HepG2 (cell line): ENCODE measurements at regions not wholly inside any gene's neighbourhood (a gene's known extent, or its start where the extent isn't known, plus 50 kb on each side); places are given as distances from the start of the nearest gene placed in this dataset.

ENCODE experiments used
- ATAC-seq: fragments of 200-7000 bp; cut with Tn5 transposase; 3 replicates; pipeline ENCODE4 v1.9.1; 2020; ENCODE audit warnings: mild to moderate bottlenecking, moderate library complexity
- BruUV-seq: library from RNA; stranded (reverse); fragments of 400-500 nt; replicated peaks from 2 replicates; lab custom pipeline; 2021; lab: Mats Ljungman, UMichigan
- CTCF ChIA-PET: fragments of 300-600 bp; formaldehyde crosslinking; extraction: SDS; loops from one replicate; lab custom pipeline; 2021; ENCODE audit warnings: low total read pairs, inconsistent platforms, low intra/inter-chr PET ratio; lab: Yijun Ruan, JAX
- POLR2A ChIA-PET: fragments of 350-600 bp; sonication (Branson Sonifier 250); formaldehyde crosslinking; loops from one replicate; lab custom pipeline; 2020; ENCODE audit warnings: antibody characterized with exemption, inconsistent platforms; lab: Yijun Ruan, JAX
- DNase-seq: peaks from one replicate; pipeline ENCODE4 v3.0.0-alpha.2; 2015; ENCODE audit warnings: low spot score
- FAIRE-seq: peaks from 3 replicates; lab custom pipeline; 2011; peaks lifted over from hg19 to GRCh38; lab: Jason Lieb, UNC
- H2AFZ ChIP-seq: one replicate; pipeline ENCODE4 v1.6.1; 2011; ENCODE audit warnings: low read length, inconsistent platforms
- H3K27ac ChIP-seq: fragments of 300-600 bp; 3 replicates; pipeline ENCODE4 v1.8.0; 2011; ENCODE audit warnings: mixed run types, mild to moderate bottlenecking, mixed read lengths, low read length, inconsistent platforms; ENCODE audit not compliant: insufficient read depth; ENCODE audit errors: extremely low read length
- H3K27me3 ChIP-seq, 2 experiments: fragments of 200-600 bp in 1 of 2; 2 replicates in 1 of 2; 3 replicates in 1 of 2; pipeline versions ENCODE4 v1.6.0 to v1.8.0; 2011; ENCODE audit warnings: low read length in 2 of 2, mild to moderate bottlenecking in 2 of 2, moderate library complexity in 2 of 2, inconsistent platforms in 1 of 2; ENCODE audit not compliant: insufficient read depth in 2 of 2, control insufficient read depth in 1 of 2
- H3K36me3 ChIP-seq, 2 experiments: fragments of 200-600 bp in 1 of 2; replicated peaks in 1 of 2; 2 replicates in 1 of 2; 3 replicates in 1 of 2; pipeline versions ENCODE4 v1.5.1 to v1.8.0; 2011; ENCODE audit warnings: low read length in 2 of 2, inconsistent platforms in 1 of 2; ENCODE audit not compliant: insufficient read depth in 2 of 2, control insufficient read depth in 1 of 2
- H3K4me1 ChIP-seq: 2 replicates; pipeline ENCODE4 v1.5.1; 2012; ENCODE audit warnings: low read length, inconsistent platforms; ENCODE audit not compliant: insufficient read depth
- H3K4me2 ChIP-seq: 2 replicates; pipeline ENCODE4 v1.6.0; 2011; ENCODE audit warnings: low read depth, low read length, inconsistent platforms
- H3K4me3 ChIP-seq, 3 experiments: fragments of 200-600 bp in 1 of 3; sonication (generic), shearing (Covaris generic) in 1 of 3; replicated peaks in 1 of 3; 2 replicates each; pipeline ENCODE4 v1.5.1; 2011 to 2016; ENCODE audit warnings: low read length in 3 of 3, inconsistent platforms in 2 of 3, low read depth in 2 of 3, mild to moderate bottlenecking in 2 of 3, control low read depth in 1 of 3, mixed read lengths in 1 of 3; ENCODE audit not compliant: insufficient read depth in 1 of 3
- H3K79me2 ChIP-seq: one replicate; pipeline ENCODE4 v1.6.1; 2011; ENCODE audit warnings: low read length, inconsistent platforms; ENCODE audit not compliant: insufficient read depth
- H3K9ac ChIP-seq: 2 replicates; pipeline ENCODE4 v1.6.0; 2011; ENCODE audit warnings: mild to moderate bottlenecking, low read depth, low read length, inconsistent platforms; ENCODE audit not compliant: insufficient read depth
- H3K9me3 ChIP-seq: 2 replicates; pipeline ENCODE4 v1.5.1; 2012; ENCODE audit warnings: mild to moderate bottlenecking, low read length
- H4K20me1 ChIP-seq: 2 replicates; pipeline ENCODE4 v1.6.0; 2011; ENCODE audit warnings: inconsistent platforms, mild to moderate bottlenecking, low read length, moderate library complexity; ENCODE audit not compliant: insufficient read depth
- BCL3 ChIP-seq: sonication (generic); formaldehyde crosslinking; IDR thresholded peaks from 2 replicates; pipeline ENCODE4 v1.5.1; 2020; ENCODE audit warnings: mild to moderate bottlenecking, missing genetic modification reagents, moderate library complexity
- ETV6 ChIP-seq: sonication (generic); formaldehyde crosslinking; conservative IDR thresholded peaks from 2 replicates; pipeline ENCODE4 v1.4.0; 2020; ENCODE audit warnings: missing genetic modification reagents
- MTA3 ChIP-seq: sonication (generic); formaldehyde crosslinking; IDR thresholded peaks from 2 replicates; pipeline ENCODE4 v1.4.0; 2020; ENCODE audit warnings: missing genetic modification reagents
- SIN3B ChIP-seq: fragments of 150-350 bp; IDR thresholded peaks from 2 replicates; pipeline ENCODE4 v1.6.1; 2014; ENCODE audit warnings: low read length
- ZC3H4 ChIP-seq: sonication (generic); formaldehyde crosslinking; IDR thresholded peaks from 2 replicates; pipeline ENCODE4 v1.4.0; 2020; ENCODE audit warnings: missing genetic modification reagents, borderline replicate concordance
- ZNF276 ChIP-seq: sonication (generic); formaldehyde crosslinking; IDR thresholded peaks from 2 replicates; pipeline ENCODE4 v1.4.0; 2020; ENCODE audit warnings: mild to moderate bottlenecking, low read depth, missing genetic modification reagents
- ZNF646 ChIP-seq: sonication (generic); formaldehyde crosslinking; IDR thresholded peaks from 2 replicates; pipeline ENCODE4 v1.9.0; 2021; ENCODE audit warnings: mild to moderate bottlenecking, missing genetic modification reagents
- WGBS: methylation state at CpG from one replicate; pipeline ENCODE4 v1.1.6; 2017; ENCODE audit warnings: low lambda C conversion rate; 5-methylcytosine and 5-hydroxymethylcytosine counted together
- in situ Hi-C: cut with HindIII; loops from 2 replicates; pipeline ENCODE4 v1.10.0; 2017; ENCODE audit warnings: low pct_unique_long_range_greater_than_20kb; ENCODE audit not compliant: extremely low pct_ligation_motif_present
- intact Hi-C: fragments of 100-400 bp; cut with micrococcal nuclease; formaldehyde crosslinking; loops from one replicate; pipeline ENCODE4 v1.10.0; 2022; ENCODE audit not compliant: unreplicated experiment
- TF ChIP-seq, protein P1 (sequence below): sonication (generic); formaldehyde crosslinking; IDR thresholded peaks from 2 replicates; pipeline ENCODE4 v1.4.0; 2020; ENCODE audit warnings: missing genetic modification reagents, borderline replicate concordance

DNA sequence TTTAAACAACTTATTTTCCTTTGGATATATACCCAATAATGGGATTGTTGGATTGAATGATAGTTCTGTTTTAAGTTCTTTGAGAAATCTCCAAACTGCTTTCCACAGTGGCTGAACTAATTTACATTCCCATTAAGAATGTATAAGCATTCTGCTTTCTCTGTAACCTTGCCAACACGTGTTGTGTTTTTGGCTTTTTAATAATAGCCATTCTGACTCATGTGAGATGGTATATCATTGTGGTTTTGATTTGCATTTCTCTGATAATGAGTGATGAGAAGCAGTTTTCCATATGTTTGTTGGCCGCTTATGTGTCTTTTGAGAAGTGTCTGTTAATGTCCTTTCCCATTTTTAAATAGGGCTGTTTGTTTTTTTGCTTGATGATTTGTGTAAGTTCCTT, 155.6 kb upstream of the PITX2 start:
- POLR2A ChIA-PET = no interaction called here
- Histone ChIP-seq H3K27ac (no peak overlapping the region), H3K4me3 (no peak overlapping the region), H3K36me3 (no peaks in the 10 kb centered on the region), H4K20me1 (no peaks in the 10 kb centered on the region), H3K27me3 (no peaks in the 10 kb centered on the region), H3K4me2 (no peak overlapping the region), H3K9me3 (no peaks in the 10 kb centered on the region), H3K79me2 (no peaks in the 10 kb centered on the region), H3K4me1 (no peaks in the 10 kb centered on the region)
- DNase-seq (no peak), FAIRE-seq (no peak)
- in situ Hi-C loops (no loop called here), intact Hi-C loops (no loop called here)
- BruUV-seq = no TSS peak
- TF ChIP-seq SIN3B = no peak
- no peak for TF ChIP-seq ZC3H4
- TF ChIP-seq ZNF276 (CRISPR knock-in tag) = no peak
- TF ChIP-seq, protein P1, sequence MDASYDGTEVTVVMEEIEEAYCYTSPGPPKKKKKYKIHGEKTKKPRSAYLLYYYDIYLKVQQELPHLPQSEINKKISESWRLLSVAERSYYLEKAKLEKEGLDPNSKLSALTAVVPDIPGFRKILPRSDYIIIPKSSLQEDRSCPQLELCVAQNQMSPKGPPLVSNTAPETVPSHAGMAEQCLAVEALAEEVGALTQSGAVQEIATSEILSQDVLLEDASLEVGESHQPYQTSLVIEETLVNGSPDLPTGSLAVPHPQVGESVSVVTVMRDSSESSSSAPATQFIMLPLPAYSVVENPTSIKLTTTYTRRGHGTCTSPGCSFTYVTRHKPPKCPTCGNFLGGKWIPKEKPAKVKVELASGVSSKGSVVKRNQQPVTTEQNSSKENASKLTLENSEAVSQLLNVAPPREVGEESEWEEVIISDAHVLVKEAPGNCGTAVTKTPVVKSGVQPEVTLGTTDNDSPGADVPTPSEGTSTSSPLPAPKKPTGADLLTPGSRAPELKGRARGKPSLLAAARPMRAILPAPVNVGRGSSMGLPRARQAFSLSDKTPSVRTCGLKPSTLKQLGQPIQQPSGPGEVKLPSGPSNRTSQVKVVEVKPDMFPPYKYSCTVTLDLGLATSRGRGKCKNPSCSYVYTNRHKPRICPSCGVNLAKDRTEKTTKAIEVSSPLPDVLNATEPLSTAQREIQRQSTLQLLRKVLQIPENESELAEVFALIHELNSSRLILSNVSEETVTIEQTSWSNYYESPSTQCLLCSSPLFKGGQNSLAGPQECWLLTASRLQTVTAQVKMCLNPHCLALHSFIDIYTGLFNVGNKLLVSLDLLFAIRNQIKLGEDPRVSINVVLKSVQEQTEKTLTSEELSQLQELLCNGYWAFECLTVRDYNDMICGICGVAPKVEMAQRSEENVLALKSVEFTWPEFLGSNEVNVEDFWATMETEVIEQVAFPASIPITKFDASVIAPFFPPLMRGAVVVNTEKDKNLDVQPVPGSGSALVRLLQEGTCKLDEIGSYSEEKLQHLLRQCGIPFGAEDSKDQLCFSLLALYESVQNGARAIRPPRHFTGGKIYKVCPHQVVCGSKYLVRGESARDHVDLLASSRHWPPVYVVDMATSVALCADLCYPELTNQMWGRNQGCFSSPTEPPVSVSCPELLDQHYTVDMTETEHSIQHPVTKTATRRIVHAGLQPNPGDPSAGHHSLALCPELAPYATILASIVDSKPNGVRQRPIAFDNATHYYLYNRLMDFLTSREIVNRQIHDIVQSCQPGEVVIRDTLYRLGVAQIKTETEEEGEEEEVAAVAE (CRISPR knock-in tag) = no peak
- no peak for TF ChIP-seq MTA3
- TF ChIP-seq BCL3 (CRISPR knock-in tag) = no peak
- TF ChIP-seq ZNF646 (CRISPR knock-in tag) = no peak
- no peak for TF ChIP-seq ETV6
- TF ChIP-seq, all 625 proteins: peak for 0
- Histone ChIP-seq H2AFZ (no peak overlapping the region), H3K9ac (no peak overlapping the region)
- CTCF ChIA-PET = no interaction called here
- no peak for ATAC-seq
- 2% methylated on average over 2 of the region's 2 CpGs for WGBS
